OCI-LY7 (cell line): ENCODE measurements at regions not wholly inside any gene's neighbourhood (a gene's known extent, or its start where the extent isn't known, plus 50 kb on each side); places are given as distances from the start of the nearest gene placed in this dataset.

Source experiments
- EZH2phosphoT487 ChIP-seq: fragments of 200-600 bp; sonication (generic); IDR thresholded peaks from 2 replicates; pipeline ENCODE4 v1.6.1; 2018; ENCODE audit warnings: low read depth, borderline replicate concordance, mild to moderate bottlenecking, mixed run types, antibody characterized with exemption, low read length, moderate library complexity, mixed read lengths
- TF ChIP-seq, protein P1 (sequence below): fragments of 200-600 bp; sonication (generic); conservative IDR thresholded peaks from 2 replicates; pipeline ENCODE4 v1.5.1; 2014; ENCODE audit warnings: mild to moderate bottlenecking, antibody characterized with exemption, low read length, moderate library complexity, mixed read lengths

DNA sequence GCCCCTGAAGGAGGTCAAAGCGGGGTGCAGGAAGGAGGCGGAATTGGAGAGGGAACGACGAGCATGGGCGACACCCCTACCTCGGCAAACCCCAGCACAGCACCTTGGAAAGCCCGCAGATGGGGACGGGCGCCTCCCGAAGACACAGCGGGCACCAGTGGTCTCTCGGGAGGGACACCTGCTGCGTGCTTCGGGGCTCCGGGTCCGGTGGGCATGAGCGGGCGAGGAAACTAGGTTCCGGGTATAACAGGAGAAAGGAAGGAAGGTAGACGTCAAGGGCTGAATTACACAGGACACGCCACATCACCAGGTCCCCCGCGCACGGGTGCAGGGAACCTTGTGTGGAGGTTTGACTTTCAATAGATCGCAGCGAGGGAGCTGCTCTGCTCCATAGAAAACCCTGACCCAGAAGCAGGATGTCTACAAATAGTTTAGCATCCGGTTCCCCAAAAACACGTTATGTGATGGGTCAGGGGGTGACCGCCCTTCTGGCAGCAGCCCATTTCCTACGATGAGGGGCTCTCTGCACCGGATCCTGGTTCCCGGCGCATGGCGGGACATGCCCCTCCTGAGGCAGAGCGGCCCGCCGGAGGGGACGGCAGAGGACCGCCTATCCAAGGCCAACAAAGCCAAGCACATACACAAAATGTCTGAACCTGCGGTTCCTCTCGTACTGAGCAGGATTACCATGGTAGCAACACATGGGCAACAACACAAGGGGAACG lies 196.9 kb downstream of the ALG10 start:
- TF ChIP-seq, protein P1, sequence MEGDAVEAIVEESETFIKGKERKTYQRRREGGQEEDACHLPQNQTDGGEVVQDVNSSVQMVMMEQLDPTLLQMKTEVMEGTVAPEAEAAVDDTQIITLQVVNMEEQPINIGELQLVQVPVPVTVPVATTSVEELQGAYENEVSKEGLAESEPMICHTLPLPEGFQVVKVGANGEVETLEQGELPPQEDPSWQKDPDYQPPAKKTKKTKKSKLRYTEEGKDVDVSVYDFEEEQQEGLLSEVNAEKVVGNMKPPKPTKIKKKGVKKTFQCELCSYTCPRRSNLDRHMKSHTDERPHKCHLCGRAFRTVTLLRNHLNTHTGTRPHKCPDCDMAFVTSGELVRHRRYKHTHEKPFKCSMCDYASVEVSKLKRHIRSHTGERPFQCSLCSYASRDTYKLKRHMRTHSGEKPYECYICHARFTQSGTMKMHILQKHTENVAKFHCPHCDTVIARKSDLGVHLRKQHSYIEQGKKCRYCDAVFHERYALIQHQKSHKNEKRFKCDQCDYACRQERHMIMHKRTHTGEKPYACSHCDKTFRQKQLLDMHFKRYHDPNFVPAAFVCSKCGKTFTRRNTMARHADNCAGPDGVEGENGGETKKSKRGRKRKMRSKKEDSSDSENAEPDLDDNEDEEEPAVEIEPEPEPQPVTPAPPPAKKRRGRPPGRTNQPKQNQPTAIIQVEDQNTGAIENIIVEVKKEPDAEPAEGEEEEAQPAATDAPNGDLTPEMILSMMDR = no peak
- no peak for TF ChIP-seq EZH2phosphoT487
